HepG2 (cell line): ENCODE measurements at regions not wholly inside any gene's neighbourhood (a gene's known extent, or its start where the extent isn't known, plus 50 kb on each side); places are given as distances from the start of the nearest gene placed in this dataset.

ENCODE experiments used
- CTCF ChIP-seq: sonication (generic); formaldehyde crosslinking; IDR thresholded peaks from 2 replicates; pipeline ENCODE4 v1.5.0; 2020; ENCODE audit warnings: mild to moderate bottlenecking, missing genetic modification reagents, moderate library complexity
- ELF1 ChIP-seq: sonication (generic); formaldehyde crosslinking; IDR thresholded peaks from 2 replicates; pipeline ENCODE4 v1.4.0; 2020; ENCODE audit warnings: missing genetic modification reagents
- FOXK2 ChIP-seq: fragments of 450-650 bp; IDR thresholded peaks from 2 replicates; pipeline ENCODE4 v1.6.1; 2016
- POLR2A ChIP-seq, 2 experiments: IDR thresholded peaks; 2 replicates each; pipeline ENCODE4 v1.6.1; 2011; ENCODE audit warnings: low read depth in 2 of 2, low read length in 2 of 2, mild to moderate bottlenecking in 1 of 2, moderate library complexity in 1 of 2; ENCODE audit not compliant: insufficient read depth in 1 of 2
- POLR2AphosphoS5 ChIP-seq: IDR thresholded peaks from 2 replicates; pipeline ENCODE4 v1.6.1; 2012; ENCODE audit warnings: low read depth, low read length
- PRDM4 ChIP-seq: sonication (generic); formaldehyde crosslinking; IDR thresholded peaks from 2 replicates; pipeline ENCODE4 v1.9.0; 2021; ENCODE audit warnings: missing genetic modification reagents, borderline replicate concordance
- SALL1 ChIP-seq: sonication (generic); formaldehyde crosslinking; IDR thresholded peaks from 2 replicates; pipeline ENCODE4 v1.8.0; 2022; ENCODE audit warnings: mild to moderate bottlenecking, missing genetic modification reagents
- TCF7L2 ChIP-seq: IDR thresholded peaks from 2 replicates; pipeline ENCODE4 v1.6.1; 2011; ENCODE audit warnings: mild to moderate bottlenecking, low read depth, low read length, moderate library complexity
- ZNF274 ChIP-seq: sonication (generic); formaldehyde crosslinking; IDR thresholded peaks from 2 replicates; pipeline ENCODE4 v1.5.1; 2020; ENCODE audit warnings: mild to moderate bottlenecking, missing genetic modification reagents

DNA sequence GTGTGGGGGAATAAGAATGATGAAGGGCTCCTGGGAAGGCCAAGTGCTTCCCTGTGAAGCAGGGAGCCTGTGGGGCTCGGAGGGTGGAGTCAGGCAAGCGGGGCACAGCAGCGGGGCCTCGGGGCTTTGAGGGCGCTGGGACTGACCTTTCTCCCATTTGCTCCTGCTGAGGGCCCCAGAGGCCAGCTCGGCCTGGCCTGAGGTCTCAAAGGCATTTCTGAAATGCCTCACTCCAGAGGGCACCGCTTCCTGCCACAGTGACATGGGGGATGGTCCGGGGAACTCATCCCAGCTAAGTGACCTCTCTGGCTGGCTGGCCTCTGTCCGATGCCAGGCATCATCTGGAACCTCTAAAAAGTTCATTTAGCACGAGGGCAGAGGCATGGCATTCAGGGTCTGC lies 98.8 kb upstream of the STX18 start:
- TF ChIP-seq POLR2A (IDR thresholded peaks at IDR 0.05; ENCODE audit: insufficient read depth in 1 of 2, low read depth in 2 of 2, low read length in 2 of 2) (peak; percentile 51 to 58), SALL1 (peak; percentile 88), ELF1 (CRISPR knock-in tag) (peak; percentile 53; the same call in 1 of the 2 replicates), POLR2AphosphoS5 (no peak; the same call in 1 of the 2 replicates), CTCF (CRISPR knock-in tag) (peak; percentile 69), TCF7L2 (no peak), PRDM4 (CRISPR knock-in tag) (no peak), ZNF274 (CRISPR knock-in tag) (no peak), FOXK2 (no peak)
